GM12892 (cell line): ENCODE measurements at regions not wholly inside any gene's neighbourhood (a gene's known extent, or its start where the extent isn't known, plus 50 kb on each side); places are given as distances from the start of the nearest gene placed in this dataset.

ENCODE experiments used
- POLR2A ChIP-seq: IDR thresholded peaks from 2 replicates; pipeline ENCODE4 v1.6.1; 2011; ENCODE audit warnings: low read depth, low read length, control low read depth
- POLR2AphosphoS5 ChIP-seq: IDR thresholded peaks from 2 replicates; pipeline ENCODE4 v1.6.1; 2011; ENCODE audit warnings: low read depth, low read length, control low read depth
- TAF1 ChIP-seq: IDR thresholded peaks from 2 replicates; pipeline ENCODE4 v1.6.1; 2011; ENCODE audit warnings: low read depth, mild to moderate bottlenecking, control low read depth, low read length, borderline replicate concordance

- TF ChIP-seq POLR2A (no peak), TAF1 (no peak), POLR2AphosphoS5 (no peak)
These were observed 302.0 kb upstream of the PDE4D start for GRCh38 chr5:60195551-60195950.
